Suppressor macrophage (primary cell): ENCODE measurements at regions not wholly inside any gene's neighbourhood (a gene's known extent, or its start where the extent isn't known, plus 50 kb on each side); places are given as distances from the start of the nearest gene placed in this dataset.

ENCODE experiments used
- DNase-seq, 4 experiments: peaks; one replicate each; pipeline ENCODE4 v3.0.0-alpha.2; 2020 to 2022

- no peak for DNase-seq
Observed at GRCh38 chr14:105806568-105806967, 280.2 kb downstream of the TMEM121 start.

DNA sequence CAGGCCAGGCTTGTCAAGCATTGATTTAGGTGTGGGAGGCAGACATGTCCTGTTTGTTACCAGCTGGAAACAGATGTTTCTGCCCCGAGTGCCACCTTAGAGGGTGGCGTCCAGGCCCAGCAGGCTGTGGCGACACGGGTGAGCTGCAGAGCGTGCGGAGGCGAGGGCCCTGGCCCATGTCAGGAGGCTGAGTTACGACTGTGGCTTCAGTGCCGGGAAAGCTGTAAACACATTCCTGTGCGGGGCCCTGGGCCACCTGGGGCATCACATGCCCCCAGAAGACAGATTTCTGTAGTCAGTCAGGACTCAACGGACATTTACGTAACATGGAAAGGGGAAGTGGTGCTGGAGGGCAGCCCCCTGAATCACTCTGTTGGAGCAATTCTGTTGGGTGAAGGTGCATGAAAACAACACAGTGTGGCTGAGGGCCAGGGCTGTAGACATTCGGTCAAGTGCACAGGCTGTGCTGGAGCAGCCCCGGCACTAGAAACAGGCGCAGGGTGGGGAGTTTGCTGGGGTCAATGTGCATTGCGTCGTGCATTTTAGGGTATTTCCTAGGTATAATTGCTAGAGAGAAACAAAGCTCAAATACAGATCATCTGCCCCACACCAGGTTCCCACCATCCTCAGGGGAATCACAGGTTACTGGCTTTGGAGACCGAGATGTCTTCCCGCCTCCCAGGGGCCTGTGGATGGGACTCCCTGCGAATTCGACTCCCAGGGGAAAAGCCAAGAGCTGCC, 291.8 kb downstream of the TMEM121 start:
- DNase-seq: peak in 2 of 4 experiments; percentile 3 to 9

GRCh38 chr14:105818712-105819005, 292.3 kb downstream of the TMEM121 start:
- DNase-seq: no peak

DNA sequence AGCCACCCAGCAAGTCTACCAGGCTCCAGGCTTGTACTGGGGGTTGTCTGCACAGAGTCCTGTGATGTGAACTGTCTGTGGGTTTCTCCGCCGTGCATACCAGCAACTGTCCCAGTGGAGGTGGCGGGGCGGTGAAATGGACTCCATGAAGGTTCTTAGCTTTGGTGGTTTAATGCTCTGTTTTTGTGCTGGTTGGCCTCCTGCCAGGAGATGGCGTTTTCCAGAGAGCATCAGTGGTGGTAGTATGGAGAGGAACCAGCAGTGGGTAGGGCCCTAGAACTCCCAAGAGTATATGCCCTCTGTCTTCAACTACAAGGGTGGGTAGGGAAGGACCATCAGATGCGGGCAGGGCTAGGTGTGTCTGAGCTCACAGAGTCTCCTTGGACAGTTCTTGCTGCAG, 303.8 kb downstream of the TMEM121 start:
- DNase-seq: no peak

DNA sequence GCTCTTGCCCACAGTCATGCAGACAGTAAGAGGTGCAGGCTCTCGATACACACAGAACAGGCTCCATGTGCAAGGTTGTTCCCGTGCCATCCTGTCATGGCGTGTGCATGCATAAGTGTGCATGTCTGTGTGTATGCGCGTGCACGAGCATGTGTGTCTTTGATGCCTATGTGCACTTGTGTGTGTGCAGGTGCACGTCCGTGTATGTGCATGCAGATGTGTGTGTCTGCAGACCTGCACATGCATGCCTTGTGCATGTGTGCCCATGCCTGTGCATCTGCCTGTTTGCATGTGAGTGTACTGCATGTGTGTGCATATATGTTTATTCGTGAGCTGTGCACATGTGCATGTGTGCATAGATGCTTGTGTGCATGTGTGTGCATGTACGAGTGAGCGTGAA, 309.8 kb downstream of the TMEM121 start:
- DNase-seq: no peak

DNA sequence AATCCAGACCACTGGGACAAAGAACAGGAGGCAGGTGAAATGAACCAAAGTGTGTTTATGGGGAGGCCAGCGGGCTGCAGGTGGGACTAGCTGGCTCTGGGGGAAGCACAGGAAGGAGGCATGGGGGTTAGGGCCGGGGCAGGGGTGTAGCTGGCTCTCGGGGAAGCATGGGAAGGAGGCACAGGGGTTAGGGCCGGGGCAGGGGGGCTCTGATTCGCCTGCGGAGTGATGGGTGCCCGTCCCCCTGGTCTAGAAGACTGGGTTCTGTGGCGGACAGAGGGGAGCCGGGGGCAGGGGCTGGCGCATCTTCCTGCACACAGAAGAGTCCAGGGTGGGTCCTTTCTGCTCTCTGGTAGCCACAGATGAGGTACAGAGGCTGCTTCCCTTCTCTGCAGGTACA, 310.3 kb downstream of the TMEM121 start:
- DNase-seq: no peak

- DNase-seq: no peak
Observed at GRCh38 chr14:105837349-105838063, 311.1 kb downstream of the TMEM121 start.

DNA sequence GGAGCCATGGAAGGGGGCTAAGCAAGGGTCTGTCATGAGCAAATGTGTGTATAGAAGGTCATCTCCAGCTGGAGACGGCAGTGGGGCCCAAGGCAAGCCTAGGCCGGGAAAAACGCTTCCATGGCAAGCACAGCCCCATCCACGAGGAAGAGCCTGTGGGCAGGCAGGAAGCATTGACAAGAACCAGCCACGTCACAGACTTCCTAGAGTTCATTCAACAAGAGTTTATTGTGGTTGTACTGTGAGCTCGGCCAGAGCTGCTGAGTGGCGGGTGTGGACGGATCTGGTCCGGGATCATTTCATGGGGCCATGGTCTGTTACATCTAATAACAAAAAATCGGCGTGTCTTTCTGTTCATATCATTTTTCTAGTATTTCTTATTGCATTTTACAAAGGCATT, 311.7 kb downstream of the TMEM121 start:
- DNase-seq: no peak

DNA sequence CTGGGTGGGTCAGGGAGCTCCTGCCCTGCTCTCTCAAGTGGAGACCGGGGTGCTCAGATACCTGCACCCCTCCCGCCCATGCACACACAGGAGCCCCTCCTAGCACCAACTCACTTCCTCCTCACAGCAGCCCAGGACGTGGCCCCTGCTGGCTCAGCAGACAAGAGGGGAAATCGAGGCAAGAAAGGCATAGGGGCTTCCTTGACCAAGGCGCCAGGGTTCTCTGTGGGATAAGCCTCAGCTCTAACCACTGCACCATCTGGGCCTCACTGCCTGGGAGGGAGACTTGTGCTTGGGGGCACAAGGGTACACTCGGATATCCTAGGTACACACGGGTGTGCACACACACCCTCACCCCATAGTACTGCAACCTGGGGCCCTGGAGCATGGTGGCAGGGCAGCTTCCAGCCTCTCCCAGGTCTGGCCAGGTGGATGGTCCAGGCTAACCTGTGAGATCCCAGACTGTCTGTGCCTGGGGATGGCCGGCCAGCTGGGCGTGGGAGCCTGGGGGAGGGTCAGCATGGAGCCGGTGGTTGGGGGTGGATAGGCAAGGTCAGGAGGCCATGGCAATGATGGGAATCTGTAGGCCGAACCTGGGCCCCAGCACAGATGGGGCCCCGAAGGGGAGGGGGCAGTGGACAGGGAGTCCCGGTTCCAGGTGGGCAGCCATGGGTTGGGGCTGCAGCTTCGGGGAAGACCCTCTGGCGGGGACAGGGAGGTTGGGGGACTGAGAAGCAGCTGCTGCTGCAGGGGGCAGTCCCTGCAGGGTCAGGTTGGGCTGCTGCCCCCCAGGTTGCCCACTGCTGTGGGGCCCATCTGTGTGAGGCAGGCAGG, 312.4 kb downstream of the TMEM121 start:
- DNase-seq: no peak

- no peak for DNase-seq
Observed at GRCh38 chr14:105839425-105840265, 313.3 kb downstream of the TMEM121 start.

DNA sequence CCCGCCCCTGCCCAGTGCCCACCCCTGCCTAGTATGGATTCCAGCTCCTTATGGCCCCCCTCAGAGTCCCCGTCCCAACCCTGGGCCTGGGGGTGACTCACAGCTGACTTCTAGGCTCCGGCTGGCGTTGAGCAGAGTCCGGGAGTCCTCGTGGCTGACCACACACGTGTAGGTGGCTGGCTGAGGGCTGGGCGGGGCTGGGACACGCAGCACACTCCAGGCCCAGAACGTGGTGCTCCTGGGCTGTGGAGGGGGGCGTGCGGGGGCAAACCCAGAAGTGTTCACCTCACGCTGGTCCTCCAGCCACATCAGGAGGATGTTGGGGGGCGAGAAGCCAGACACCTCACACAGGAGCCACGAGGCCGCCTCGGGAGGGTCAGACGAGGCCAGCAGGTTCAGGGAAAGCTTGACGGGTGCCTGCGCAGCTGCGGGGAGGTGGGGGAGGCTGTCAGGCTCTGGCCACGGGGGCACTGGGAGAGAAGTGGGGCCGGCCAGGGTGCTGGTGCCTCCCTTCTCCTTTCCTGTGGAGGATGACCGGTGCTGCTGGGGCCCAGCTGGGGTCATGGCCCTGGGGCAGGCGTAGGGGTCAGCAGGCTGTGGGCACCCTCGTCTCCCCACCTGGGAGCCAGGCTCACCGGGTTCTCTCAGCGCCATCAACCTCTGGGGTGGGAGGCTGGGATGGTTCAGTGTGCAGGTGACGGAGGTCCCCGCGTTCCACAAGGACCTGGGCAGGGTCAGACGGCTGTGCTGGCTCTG, 314.1 kb downstream of the TMEM121 start:
- no peak for DNase-seq

- DNase-seq: no peak
Observed at GRCh38 chr14:105841022-105842009, 314.9 kb downstream of the TMEM121 start.

GRCh38 chr14:105842105-105842504, 315.7 kb downstream of the TMEM121 start:
- no peak for DNase-seq

DNA sequence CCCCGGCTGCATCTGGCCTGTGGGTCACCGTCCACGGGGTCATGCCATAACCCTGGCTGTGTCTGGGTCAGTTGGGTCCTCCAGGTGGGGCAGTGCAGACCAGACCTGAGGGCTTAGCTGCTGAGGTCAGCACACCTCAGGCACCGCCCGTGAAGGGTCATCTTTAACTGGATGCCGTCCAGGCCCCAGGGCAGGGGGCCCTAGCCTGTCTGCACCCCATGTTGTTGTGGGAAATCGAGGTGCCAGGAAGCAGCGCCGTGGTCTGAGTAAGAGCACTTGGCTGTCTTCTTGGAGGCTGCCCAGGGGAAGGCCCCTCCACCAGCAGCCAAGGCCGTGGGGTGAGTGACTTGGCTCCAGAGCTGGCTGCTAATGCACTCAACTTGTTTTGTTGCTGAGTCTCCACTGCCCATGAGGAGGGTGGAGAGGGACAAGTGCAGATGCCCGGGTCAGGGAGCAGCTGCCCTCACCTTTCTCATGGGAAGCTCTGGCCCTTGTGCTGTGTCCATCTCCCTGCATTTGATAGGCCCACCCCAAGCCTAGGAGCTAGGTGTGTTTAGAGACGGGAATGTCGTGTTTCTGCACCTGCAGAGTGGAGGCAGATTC, 317.2 kb downstream of the TMEM121 start:
- no peak for DNase-seq

DNA sequence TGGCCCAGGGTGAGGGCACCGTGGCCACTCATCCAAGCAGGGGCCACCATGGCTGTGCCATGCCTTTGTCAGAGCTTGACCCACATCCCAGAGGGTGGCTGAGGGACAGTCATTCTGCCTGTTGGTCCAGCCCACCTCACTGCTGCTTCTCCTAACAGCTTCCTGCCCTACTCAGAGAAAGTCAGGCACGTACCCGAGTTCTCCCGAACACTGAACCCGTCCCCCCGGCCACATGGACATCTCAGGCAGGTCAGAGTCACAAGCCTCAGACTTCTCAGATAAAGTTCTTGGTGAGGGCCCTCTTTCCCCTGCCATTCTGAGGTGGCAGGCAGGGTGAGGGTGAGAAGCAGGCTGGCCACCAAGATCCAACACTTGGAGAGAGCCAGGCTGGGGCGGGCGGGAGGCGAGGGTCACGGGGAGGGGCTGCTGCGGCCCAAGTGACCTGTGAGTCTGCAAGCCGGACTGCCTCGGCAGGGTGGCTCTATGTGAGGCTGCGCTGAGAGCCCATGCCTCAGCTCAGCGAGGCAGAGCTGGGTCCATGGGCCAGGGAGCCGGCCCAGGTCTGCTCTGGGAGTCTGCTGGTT, 317.8 kb downstream of the TMEM121 start:
- DNase-seq: no peak

DNA sequence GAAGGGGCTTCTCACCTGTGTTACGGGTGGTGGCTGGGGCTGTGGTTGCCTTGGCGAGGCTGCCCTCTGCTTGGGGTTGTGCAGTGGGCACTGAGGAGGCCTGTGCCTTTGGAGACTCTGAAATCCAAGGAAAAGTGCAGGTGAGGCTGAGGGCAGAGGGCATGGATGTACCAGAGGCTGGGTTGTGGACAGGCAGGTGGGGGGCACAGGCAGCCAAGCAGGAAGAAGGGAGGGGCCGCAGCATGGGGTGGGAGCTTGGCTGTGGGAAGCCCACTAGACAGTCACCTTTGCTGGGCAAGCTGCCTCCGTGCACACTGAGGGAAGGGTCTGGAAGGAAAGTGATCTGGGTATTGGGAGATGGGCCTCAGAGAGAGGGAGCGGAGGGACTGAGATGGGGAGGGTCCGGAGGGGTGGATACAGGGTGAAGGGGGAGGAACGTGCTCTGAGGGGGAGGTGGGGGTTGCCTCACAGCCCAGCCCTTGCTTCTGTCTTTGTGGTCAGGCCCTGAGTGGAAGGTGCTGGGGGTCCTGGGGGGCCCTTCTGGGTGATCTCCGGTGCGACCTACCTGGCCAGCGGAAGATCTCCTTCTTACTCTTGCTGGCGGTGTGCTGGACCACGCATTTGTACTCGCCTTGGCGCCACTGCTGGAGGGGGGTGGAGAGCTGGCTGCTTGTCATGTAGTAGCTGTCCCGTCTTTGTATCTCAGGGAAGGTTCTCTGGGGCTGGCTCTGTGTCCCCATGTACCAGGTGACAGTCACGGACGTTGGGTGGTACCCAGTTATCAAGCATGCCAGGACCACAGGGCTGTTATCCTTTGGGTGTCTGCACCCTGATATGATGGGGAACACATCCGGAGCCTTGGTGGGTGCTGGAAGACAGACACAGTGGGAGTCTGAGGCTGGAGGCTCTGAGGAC, 318.7 kb downstream of the TMEM121 start:
- DNase-seq: no peak

DNA sequence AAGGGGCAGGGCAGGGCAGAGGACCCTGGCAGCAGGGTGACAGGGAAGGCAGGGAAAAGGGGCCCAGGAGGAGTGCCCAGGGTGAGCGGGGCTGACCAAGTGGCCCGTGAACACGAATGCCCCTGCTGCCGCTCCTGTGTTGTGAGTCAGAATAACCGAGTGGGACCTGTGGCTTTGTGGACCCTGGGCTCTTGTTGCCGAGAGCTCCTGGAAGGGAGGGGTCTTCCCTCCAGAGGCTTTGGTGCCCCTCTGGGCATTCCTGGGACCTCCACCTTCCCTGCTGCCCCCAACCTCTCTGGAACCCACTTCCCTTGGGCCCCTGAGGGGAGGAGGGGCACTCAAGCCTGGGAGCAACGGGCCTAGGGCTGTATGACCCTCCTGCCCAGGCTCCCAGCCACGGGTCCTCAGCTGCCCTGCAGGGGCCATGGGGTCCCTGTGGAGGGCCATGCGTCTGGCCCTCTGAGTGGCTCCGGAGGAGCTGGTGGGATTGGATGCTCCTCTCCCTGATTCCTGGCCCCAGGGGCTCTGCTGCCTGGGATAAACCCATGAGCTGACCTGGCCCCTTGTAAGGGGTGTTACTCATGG, 319.4 kb downstream of the TMEM121 start:
- DNase-seq: no peak

DNA sequence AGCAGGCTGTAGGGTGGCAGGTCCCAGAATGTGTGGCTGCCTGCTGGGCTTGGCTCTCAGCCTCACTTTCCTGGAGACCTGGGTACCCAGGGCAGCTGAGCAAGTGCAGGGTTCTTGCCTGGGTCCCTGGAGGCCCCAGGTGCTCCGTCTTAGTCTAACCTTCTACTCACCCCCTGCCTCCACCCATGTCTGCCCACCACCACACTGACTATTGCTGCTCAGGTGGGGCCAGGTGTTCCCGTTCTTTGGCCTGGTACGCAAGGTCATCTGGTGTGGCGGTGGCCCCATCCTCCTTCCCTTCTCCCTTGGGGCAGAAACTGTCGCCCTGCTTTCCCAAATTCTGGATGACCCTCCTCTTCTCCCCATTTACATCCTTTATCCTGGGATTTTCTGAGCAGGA, 319.9 kb downstream of the TMEM121 start:
- DNase-seq: no peak
